GM03348 (cell line): ENCODE measurements at regions not wholly inside any gene's neighbourhood (a gene's known extent, or its start where the extent isn't known, plus 50 kb on each side); places are given as distances from the start of the nearest gene placed in this dataset.

Experiments
- DNase-seq: peaks from one replicate; pipeline ENCODE4 v3.0.0; 2012; ENCODE audit warnings: low spot score

DNA sequence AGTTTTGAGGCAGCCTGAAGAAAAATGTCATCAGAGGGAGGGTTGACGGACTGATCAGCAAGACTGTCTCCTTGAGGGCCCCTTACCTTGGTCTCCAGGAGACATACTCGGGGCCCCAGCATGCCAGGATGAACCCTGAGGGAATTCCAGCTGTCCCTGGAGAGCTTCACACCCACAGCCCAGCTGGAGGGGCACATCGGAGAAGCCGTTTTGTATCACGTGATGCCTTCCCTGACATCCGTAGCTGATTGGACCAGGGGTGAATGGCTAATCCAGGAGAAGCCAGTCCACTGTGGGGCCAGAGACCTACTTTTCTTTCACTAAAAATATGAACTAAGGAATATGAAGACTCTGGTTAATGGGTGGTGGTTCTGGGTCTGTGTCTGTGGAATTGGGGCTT is 86.0 kb upstream of the TP53I11 start:
- DNase-seq = no peak

DNA sequence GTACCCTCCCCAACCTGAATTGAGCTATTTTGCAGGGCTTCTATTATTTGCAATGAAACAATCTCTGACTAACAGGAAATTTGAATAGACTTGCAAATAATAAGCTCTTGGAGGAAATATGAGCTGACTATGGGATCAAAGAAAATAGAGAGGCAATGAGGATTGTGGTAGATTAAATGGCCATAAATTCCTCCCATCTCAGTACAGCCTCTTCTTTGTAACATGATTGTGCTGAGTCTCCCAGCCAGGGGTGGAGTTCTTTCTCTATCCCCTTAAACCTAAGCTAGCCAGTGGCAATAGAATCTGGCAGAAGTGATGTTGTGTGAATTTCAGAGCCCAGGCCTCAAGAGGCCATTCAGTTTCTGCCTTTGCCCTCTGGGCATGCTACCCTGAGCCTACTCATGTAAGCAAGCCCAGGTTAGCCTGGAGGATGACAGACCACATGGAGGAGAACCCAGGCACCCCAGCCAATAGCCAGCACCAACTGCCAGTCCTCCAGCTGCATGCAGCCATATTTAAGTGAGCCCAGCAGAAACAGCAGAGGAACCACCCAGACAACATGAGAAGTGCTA is 86.8 kb upstream of the TP53I11 start:
- no peak for DNase-seq

DNA sequence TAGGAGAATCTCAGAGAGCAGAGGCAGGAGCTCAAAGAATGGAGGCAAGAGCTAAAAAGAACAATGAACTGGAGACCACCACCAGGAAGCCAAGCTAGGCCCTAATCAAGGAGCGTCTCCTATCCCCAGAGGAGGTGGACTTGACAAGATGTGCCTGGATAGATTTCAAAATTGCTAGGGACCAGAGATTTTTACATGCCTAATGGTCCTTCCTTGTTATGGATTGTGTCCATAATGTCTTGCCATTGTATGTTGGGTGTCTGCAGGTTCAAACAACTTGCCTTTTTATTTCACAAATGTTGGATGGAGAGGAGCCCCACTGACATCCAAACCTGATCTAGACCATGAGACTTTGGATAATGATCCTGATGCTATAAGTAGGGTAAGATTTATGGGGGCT is 88.2 kb upstream of the TP53I11 start:
- DNase-seq = no peak

DNA sequence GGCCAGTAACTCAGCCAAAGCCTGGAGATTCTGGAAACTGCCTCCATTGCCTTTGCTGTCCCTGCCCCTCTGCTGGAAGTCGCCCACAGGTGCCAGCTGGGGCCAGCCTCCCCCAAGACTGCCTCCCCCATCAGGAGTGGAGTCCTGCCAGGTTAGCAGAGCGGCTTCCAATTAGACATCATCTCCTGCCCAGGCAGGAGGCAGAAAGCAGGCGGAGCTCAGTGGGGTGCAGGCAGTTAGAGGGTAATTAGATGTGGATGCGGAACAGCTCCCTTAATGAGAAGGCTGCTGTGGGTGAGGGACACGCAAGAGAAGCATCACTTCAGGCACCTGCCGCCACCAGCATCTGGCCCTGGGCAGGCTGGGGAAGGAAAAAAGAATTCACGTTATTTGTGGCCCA is 90.9 kb upstream of the TP53I11 start:
- DNase-seq = no peak

DNA sequence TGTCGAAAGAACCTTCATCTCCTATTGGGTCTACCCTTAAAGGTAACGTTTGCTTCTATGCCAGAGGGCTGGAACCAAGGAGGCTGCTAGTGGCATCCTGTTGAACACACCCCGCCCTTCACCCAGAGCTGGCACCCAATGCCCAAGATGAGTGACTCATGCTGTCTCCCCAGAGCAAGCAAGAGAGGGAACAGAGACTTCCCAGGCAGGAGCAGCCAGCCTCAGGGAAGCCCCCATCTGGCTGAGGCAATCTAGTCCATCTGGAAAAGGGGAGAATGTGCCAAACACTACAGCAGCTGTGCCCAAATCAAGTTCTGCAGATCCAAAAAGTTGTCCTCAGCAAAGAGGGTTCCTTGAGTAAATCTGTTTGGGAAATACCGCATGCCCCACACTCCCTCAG is 91.9 kb upstream of the TP53I11 start:
- DNase-seq = peak; percentile 45

DNA sequence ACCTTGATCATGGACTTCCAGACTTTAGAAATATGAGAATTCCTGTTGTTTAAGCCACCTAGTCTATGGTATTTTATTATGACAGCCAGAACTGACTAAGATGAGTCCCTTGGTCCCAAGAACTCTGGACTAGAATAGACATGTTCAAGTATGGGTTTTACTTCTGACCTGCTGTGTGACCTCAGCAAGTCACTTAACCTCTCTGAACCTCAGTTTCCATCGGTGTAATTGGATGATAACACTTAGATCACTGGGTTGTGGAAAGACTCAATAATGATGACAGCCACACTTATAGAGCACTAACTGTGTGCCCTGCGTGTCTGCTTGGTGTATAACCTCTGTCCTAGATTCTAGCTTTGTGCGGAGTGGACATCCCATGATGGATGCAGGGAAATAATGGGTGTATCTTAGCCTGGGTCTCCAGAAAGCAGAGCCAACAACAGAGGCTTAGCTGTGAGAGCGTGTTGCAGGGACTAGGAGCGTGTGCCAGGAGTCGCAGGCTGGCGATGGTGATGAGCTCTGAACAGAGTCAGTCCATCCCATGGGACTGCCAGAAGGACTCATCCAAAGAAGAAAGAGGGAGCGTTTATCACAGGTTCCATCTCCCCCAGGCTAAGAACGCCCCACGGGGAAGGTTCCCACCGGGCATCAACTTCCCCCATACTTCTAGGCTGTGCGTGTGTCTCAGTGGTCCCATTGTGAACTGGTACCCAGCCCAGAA is 93.2 kb upstream of the TP53I11 start:
- no peak for DNase-seq

DNA sequence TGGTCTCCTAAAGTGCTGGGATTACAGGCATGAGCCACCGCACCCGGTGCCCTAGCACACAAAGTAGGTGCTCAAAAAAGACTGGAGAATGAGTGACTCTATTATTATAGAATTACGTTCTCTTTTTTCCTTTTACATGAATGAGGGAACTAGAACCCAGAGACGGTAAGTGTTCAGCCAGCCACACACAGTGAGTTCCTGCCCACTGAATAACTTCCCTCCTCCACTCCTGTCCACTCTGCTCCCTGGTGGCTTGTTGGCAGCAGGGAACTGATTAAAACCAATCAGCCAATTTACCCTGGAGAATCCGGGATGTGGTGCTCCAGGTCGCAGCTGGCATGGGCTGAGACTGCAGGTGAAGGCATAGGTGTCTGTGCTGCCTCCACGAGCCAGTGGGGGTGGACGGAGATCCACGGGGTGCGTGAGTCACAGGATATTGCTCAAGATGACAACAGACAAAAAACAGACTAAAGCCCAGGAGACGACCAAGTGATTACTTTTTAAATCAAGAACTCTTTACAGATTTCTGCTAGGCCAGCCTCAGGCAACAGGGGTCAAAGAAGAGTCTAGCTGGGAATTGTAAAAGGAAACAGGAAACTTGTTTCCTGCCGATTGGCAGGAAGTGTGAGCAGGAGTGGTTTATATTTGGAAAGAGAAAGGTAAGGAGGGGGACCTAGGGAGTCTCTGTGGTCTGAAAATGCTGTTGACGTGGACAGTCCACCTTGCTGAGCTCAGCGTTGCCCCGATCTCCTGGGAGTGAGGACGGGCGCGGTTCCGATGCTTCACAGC is 95.2 kb upstream of the TP53I11 start:
- DNase-seq = peak; percentile 85

DNA sequence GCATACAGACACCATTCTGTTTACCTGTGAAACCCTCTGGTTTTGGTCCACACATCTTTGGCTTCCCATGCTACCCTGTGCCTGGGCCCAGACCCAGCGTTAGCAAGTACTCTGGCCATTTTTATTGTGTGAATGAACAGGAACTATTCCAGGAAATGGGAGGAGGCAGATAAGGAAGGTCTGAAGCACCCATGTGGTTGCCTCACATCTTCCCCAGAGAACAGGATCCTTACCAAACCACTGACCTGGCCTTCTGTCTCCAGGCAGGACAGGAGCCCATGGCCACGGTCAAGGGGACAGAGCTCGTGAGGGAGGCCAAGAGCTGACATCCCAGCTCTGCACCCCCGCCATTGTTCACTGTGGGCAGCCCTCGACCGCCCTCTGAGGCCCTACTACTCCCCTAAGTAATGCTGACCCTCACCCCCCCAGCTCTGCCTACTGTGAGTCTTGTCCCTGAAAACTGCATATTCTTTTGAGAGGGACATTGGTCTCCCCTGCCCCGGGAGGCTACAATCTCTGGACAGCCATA is 97.7 kb upstream of the TP53I11 start:
- DNase-seq = no peak

DNA sequence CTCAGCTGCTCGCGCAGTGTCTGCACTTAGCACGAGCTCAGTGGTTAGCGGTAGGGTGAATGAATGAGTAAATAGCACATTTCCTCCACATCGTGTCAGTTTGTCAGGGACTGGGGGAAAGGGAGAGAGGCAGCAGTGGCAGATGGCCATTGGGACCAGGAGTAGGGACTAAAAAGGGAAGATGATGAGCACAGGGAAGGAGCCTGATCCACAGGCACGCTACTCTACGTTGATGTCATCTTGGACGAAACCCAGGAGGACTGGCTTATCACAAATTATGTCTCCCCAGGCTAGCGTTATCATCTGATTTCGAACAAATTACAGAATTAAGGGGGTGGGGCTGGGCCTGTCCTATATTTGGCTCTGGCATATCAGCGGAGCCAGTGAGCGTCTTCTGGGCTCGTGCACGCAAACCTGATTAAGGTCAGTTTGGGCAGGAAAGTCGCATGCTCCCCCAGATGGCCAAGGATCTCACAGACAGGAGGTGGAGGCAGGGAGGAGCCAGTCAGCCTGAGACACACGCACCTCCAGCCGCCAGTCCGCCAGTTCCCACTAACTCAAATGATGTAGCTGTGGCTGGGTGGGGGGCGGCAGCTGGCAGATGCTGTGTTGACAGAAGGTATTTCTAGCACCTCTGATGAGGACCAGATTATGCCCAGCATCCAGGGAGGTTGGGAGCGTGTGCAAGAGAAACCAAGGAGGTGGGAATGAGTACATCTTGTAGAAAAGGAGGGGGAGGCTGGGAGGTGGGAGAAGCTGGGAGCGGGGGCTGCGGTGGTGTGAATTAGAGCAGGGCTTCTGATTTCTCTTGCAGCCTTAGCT is 97.4 kb upstream of the PRDM11 start:
- no peak for DNase-seq

DNA sequence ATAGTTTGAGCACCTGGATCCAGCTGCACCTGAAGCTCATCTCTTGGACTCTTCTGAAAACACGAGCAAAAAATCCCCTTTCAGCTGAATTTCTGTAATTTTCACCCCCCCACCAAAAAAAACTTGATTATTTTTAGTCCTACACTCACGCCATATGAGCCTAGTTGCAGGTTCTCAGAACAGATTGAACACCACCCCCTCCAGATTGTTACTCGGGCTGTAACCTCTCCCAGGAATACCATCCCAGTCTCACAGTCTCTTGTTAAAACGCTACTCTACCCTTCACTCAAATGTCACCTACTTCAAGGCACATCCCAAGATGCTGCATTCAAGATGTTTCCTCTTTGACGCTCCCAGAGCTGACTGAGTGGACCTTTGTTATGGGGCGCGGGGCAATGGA is 96.3 kb upstream of the PRDM11 start:
- no peak for DNase-seq

DNA sequence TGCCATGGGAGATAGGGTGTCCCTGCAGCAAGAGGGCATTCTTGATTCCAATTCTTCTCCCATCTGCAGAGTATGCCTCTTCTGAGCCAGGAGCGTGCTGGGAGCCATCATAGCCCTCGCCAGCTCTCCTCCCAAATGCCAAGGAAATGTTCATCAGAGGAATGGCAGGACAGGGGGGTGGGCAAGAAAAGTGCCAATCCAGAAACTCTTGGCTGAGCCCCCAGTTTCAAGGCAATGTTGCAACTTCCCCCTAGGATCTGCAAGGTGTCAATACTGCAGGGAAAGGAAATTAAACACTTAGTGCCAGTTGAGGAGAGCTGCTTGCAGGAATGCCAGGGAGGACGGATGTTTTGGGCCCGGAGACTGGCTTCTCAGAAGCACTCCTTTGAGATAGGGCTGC is 94.8 kb upstream of the PRDM11 start:
- DNase-seq = no peak

DNA sequence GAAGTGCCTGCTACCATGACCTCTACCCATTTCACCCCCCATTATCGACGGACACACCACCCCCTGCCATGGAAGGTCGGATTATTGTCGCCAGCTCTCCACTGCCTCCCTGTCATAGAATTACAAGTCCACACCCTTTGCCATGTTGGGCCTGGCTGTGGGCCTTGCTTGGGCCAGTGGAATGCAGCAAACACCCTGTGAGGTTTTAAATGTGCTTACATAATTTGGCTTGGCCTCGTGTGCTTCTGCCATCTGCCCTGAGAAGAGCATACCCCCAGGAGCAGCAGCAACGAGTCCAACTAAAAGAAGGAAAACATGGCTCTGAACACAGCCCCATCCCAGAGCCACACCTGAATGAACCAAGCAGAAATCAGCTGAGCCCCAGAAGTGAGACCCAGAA is 94.1 kb upstream of the PRDM11 start:
- DNase-seq = peak; percentile 31

DNA sequence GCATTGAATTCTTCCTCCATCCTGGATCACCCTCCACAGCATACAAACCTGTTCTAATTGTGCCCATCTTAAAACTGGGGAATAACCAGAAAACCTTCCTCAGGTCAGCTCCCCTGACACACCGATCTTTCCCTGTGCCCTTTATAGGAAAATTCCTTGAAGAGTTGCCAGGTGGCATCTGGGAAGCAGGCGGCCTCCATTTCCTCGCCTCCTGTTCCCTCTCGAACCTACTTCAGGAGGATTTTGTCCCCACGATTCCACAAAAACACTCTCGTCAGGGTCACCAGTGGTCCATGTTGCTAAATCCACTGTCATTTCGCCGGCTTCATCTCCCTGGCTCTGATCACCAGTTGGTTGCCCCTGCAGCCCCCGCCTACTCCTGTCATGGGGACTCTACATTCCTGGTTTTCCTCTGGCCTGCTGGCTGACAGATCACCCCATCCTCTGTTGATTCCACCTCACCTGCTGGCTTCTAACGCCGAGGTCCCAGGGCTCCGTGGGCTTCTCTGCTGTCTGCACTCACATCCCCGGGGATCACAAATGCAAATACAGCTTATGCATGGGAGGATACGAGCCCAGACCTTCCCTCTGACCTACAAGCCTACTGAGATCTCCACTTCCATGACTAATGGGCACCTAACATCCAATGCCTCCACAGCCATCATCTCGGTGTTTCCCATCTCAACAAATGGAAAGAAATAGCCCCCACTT is 92.5 kb upstream of the PRDM11 start:
- no peak for DNase-seq

DNA sequence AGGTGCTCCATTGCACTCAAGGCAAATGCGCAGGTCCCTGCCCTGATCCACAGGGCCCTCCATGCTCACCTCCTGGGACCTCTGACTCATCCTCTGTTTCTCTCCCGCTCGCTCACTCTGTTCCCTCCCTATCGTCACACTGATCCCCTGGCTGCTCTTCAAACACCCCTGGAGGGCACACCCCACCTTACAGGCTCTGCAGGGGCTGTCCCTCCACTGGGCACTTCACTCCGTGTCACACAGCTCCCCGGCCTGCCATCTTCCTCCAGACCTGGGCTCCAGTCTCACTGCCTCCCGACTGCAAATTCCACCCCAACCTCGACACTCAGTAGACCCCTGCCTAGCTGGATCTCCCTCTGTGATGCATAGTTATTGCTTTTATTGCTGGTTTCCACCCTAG is 91.5 kb upstream of the PRDM11 start:
- no peak for DNase-seq

DNA sequence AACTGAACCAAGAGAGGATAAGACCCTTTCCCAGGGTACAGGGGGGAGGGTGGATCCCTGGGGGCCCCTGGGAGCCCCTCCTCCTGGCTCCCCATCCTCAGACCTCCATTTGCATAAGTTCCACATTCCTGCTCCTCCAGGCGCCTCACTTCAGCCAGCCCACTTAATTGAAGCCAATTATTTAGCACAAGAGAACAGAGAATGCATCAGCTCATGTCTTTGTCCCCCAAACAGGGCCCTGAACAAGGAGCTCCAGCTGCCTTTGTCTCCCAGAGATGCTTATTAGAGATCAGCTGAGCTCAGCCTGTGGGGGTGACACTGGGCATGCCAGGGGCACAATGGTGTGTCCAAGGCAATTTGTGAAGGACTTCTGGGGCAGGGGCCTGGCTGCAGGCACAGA is 89.9 kb upstream of the PRDM11 start:
- DNase-seq = no peak

DNA sequence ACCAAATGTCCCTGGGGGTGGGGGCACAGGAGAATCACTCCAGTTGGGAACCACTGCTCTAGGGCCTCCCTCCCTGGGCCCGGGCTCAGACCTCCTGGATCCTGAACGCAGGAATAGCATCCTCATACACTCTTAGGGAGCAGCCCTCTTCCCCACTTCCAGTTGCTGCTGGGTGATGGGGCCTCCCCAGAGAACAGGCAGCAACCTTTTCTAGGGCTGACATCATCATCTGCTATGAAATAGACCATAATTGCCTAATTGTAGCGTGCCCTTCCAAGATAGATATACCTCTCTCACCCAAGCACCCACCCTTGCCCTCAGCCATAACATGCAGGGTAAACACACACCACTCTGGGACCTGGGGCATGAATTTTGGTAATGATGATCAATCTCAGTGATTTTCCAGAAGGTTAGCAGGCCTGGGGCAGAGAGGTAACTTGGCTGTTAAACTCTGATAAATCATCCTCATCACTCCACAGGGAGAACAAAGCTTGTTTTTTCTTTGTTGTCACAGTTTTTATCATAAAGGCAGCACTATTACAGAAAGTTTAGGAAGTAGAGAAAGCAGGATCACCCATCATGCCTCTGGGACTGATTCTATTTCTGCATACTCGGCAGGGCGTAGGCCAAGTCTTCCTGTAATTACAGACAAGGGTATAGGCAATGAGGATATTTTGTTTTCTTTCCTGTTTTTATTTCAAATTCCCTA is 88.3 kb upstream of the PRDM11 start:
- no peak for DNase-seq

DNA sequence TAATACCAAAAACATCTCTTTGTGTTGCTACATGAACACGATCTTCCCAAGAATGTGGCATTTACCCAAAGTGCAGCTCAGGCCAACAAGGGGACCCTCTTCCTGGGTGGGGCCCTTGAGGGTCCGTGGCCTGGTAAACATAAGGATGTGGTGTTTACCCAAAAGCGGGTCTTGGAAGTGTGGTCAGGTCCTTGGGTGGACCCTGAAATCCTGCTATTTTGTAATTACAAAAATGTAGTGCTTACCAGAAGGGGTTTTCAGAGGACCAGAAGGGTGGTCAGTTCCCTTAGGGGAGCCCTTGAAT is 87.8 kb upstream of the PRDM11 start:
- no peak for DNase-seq

DNA sequence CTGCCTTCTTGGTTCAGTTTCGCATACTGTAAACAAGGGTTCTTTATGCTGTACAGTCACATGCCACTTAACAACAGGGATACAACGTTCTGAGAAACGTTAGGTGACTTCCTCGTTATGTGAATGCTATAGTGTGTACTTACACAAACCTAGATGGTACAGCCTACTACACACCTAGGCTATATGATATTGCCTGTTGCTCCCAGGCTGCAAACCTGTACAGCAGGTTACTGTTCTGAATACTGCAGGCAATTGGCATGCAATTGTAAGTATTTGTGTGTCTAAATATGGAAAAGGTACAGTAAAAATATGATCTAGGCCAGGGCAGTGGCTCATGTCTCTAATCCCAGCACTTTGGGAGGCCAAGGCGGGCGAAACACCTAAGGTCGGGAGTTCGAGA is 85.7 kb upstream of the PRDM11 start:
- no peak for DNase-seq

DNA sequence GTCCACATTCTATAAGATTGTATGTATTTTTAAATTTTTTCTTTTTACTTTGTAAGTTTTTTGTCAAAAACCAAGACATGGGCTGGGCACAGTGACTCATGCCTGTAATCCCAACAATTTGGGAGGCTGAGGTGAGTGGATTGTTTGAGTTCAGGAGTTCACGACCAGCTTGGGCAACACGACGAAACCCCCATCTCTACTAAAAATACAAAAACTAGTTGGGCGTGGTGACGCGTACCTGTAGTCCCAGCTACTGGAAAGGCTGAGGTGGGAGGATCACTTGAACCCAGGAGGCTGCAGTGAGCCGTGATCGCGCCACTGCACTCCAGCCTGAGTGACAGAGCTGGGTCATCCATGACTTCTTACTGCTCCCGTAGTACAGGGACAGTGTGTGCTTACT is 84.8 kb upstream of the PRDM11 start:
- no peak for DNase-seq

DNA sequence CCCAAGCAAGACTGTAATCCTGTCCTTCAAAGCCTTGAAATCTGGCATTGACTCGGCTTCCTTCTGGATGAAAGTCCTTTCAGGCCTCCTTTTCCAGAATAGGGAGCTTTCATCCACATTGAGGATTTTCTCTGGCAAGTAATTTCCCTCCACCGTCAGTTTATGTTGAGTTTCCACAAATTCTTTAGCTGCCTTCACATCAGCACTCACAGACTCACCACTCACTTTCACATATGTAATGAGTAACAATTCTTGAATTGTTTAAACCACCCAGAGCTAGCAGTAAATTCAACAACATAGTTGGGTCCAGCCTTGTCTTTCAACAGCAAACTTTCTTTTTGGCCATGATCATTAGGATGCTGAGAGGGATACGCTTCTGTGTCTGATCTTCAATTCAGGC is 84.3 kb upstream of the PRDM11 start:
- DNase-seq = no peak

DNA sequence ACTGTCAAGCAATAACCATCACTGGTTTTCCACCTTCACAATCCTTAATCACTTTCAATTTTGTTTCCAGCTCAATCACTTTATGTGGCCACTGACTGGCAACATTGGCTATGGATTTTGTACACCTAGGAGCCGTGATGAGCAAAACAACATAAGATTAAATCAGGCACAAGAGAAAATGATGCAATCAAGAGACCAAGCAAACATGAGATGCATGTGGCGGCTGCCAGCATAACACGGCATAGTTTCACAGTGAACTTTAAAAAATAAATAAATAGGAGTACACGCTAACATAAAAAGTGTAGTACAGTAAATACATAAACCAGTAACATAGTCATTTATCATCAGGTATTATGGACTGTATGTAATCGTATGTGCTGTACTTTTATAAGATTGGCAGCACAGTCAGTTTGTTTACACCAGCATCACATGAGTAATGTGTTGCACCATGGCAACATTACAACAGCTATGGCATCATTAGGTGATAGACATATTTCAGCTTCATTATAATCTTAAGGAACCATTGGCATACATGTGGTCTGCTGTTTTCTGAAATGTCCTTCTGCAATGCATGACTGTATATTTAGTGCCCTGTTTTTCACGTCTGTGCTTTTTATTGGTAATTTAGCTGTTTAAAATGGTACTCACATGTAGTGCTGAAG is 83.3 kb upstream of the PRDM11 start:
- DNase-seq = no peak
